Epithelial cell of proximal tubule (primary cell): ENCODE measurements at regions not wholly inside any gene's neighbourhood (a gene's known extent, or its start where the extent isn't known, plus 50 kb on each side); places are given as distances from the start of the nearest gene placed in this dataset.
"Not testable (repeated sequence)": the region's sequence is repeated elsewhere in the genome, so short reads cannot be mapped to it uniquely, and the experiment has no call there.

Experiments used
- DNase-seq: peaks from one replicate; pipeline ENCODE4 v3.0.0-alpha.2; 2011; ENCODE audit warnings: low read depth
- H3K4me3 ChIP-seq: 2 replicates; pipeline ENCODE4 v1.5.1; 2011; ENCODE audit warnings: low read depth, mild to moderate bottlenecking, low read length
- TF ChIP-seq, protein P1 (sequence below): conservative IDR thresholded peaks from 2 replicates; pipeline ENCODE4 v1.5.1; 2012; ENCODE audit warnings: low read depth, mild to moderate bottlenecking, low read length

GRCh38 chr20:53884859-53885541, 185.4 kb downstream of the BCAS1 start:
- H3K4me3 ChIP-seq = no peak overlapping the region
- DNase-seq = no peak
- TF ChIP-seq, protein P1, sequence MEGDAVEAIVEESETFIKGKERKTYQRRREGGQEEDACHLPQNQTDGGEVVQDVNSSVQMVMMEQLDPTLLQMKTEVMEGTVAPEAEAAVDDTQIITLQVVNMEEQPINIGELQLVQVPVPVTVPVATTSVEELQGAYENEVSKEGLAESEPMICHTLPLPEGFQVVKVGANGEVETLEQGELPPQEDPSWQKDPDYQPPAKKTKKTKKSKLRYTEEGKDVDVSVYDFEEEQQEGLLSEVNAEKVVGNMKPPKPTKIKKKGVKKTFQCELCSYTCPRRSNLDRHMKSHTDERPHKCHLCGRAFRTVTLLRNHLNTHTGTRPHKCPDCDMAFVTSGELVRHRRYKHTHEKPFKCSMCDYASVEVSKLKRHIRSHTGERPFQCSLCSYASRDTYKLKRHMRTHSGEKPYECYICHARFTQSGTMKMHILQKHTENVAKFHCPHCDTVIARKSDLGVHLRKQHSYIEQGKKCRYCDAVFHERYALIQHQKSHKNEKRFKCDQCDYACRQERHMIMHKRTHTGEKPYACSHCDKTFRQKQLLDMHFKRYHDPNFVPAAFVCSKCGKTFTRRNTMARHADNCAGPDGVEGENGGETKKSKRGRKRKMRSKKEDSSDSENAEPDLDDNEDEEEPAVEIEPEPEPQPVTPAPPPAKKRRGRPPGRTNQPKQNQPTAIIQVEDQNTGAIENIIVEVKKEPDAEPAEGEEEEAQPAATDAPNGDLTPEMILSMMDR = no peak

DNA sequence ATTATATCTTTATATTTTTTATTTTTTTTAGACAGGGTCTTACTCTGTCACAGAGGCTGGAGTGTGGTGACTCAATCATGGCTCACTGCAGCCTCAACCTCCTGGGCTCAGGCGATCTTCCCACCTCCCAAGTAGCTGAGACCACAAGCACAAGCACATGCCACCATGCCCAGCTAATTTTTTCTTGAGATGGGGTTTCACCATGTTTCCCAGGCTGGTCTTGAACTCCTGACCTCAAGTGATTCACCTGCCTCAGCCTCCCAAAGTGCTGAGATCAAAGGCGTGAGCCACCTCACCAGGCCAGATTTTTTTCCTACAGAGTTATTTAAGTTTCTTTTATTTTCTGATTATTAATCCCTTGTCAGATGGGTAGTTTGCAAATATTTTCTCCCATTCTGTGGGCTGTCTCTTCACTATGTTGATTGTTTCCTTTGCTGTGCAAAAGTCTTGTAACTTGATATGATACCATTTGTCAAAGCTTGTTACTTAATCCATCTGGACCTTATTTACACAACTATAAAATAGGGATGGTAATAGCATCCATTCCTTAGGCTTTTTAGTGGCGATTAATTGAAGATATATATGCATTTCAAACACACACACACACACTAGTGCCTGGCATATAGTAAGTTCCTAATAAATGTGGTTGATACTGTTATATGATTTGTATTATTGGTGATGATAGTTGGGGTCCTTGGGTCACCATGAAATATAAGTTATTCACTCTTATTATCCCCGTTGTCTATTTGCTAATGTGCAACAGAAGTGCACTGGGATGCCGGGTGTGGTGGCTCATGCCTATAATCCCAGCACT, 187.1 kb downstream of the BCAS1 start:
- no peak for DNase-seq
- TF ChIP-seq, protein P1 = no peak
- no peak overlapping the region for H3K4me3 ChIP-seq

GRCh38 chr20:53882438-53882986, 187.9 kb downstream of the BCAS1 start:
- not testable (repeated sequence) for H3K4me3 ChIP-seq, DNase-seq

DNA sequence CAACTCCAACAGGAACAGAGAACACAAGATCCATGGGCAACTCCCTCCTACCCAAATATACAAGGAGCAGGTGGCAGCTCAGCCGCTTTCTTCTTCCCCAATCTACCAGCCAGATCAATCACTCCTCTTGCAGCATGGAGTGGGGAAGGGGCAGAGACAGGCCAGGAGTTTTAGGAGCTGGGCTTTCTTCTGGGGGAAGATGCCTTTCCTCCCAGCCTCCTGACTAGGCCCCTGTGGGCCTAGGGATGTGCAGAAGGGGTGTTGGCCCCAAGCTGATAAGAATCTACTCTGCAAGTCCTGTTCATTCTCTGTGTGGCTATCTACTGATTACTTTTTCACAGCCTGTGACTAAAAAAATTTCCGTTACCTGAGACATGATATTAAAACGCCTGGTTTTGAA, 189.0 kb downstream of the BCAS1 start:
- TF ChIP-seq, protein P1 = no peak
- no peak for DNase-seq
- no peak overlapping the region for H3K4me3 ChIP-seq

DNA sequence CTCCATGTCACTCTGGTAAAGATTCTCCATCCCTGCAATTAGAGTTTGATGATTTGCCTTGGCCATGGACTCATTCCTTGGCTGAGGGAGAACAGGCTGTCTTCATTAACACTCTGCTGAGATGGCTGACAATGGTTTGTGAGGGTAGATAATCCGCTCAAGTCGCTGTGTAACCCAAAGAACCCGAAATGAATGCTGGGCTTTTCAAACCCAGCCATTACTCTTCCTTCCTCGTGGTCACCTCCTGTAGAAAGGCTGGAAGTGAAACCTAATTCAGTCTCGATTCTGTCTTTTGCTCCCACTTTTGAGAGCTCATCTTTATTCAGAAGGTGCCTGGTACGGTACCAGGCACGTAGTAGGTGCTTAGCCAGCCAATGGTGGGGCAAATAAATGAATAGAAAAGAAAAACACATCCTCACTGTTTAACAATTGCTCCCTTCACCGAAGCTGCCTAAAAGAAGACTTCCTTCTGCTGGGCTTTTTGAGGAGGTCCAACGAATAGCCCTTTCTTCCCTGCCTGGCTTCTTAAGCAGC, 190.2 kb downstream of the BCAS1 start:
- no peak overlapping the region for H3K4me3 ChIP-seq
- DNase-seq = no peak
- TF ChIP-seq, protein P1 = no peak

DNA sequence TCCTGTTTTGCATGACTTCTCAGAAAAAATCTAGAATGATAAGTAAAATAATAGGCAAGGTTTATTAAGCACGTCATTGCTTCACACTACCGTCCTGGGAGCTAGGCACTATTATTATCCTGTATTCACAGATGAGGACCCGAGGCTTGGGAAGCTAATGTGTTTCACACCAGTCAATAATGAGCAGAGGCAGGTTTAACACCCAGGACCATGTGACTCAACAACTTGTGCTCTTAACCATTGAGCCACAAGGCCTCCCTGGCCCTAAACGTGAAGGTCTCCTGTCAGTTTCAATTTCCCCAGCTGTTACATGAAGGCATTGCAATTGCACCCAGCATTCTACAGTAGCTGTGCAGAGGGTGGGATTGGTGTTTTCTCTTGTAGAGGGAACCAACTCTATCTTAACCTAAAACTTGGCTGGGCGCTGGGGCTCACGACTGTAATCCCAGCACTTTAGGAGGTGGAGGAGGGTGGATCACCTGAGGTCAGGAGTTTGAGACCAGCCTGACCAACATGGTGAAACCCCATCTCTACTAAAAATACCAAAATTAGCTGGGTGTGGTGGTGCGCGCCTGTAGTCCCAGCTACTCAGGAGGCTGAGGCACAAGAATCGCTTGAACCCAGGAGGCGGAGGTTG, 191.2 kb downstream of the BCAS1 start:
- no peak overlapping the region for H3K4me3 ChIP-seq
- no peak for DNase-seq
- TF ChIP-seq, protein P1 = no peak

- H3K4me3 ChIP-seq = no peak overlapping the region
- DNase-seq = no peak
- TF ChIP-seq, protein P1 = no peak
These were observed 191.9 kb downstream of the BCAS1 start for GRCh38 chr20:53878262-53879047.
